Hippocampal formation (tissue), 2 donors: ENCODE measurements at regions not wholly inside any gene's neighbourhood (a gene's known extent, or its start where the extent isn't known, plus 50 kb on each side); places are given as distances from the start of the nearest gene placed in this dataset.

ENCODE experiments used
- DNase-seq, 2 donors: peaks; one replicate each; lab custom pipeline; 2025; lab: John Stamatoyannopoulos, UW

- no peak for DNase-seq
Observed at GRCh38 chr13:21965095-21965494, 294.2 kb downstream of the FGF9 start.

- no peak for DNase-seq
Observed at GRCh38 chr13:21966014-21966413, 295.1 kb downstream of the FGF9 start.

DNA sequence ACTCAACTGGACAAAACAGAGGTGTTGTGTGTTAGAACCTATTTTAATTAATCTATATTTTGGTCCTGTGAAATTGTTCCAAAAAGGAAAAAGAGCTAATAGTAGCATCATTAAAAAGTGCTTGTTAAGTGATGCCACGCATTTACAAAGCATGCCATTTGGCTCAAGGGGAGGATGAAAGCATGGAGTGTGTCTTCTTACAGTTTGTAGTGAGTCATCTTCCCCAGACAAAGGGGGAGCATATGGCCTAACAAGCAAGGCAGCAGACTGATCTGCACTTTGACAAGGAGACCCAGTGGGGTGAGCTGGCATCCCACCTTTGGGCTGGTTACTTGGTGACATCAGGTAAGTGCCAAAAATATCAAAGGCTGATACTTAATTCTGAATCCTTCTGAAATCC lies 297.0 kb downstream of the FGF9 start:
- DNase-seq, result no peak

DNA sequence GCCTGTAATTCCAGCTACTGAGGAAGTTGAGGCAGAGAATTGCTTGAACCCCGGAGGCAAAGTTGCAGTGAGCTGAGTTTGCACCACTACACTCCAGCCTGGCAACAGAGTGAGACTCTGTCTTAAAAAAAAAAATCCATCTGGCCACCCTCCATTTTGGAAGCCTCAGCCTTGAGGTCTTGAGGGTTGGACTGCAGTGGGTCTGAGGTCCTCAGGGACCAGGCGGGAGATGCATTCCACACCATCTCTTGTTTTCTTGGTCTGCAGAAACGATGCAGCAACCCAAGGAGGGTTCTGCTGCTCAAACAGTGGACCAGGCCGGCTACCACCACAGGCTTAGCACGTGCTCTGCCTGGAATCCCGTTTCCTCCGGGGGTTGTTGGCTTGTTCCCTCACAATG lies 299.3 kb downstream of the FGF9 start:
- DNase-seq, result no peak

DNA sequence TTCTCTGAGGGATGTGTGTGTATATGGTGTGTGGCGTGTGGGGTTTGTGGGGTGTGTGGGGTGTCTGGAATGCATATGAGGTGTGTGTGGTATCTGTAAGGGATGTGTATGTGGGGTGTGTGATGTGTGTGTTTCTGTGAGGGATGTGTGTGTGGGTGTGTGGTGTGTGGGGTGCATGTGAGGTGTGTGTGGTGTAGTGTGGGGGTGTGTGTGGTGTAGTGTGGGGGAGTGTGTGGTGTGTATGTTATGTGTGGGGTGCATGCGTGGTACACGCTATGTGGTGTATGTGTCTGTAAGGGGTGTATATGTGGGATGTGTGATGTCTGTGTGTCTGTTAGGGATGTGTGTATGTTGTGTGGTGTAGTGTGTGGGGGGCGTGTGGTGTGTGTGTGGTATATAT lies 300.0 kb downstream of the FGF9 start:
- no peak for DNase-seq

- no peak for DNase-seq
Observed at GRCh38 chr13:21971662-21972621, 301.1 kb downstream of the FGF9 start.

DNA sequence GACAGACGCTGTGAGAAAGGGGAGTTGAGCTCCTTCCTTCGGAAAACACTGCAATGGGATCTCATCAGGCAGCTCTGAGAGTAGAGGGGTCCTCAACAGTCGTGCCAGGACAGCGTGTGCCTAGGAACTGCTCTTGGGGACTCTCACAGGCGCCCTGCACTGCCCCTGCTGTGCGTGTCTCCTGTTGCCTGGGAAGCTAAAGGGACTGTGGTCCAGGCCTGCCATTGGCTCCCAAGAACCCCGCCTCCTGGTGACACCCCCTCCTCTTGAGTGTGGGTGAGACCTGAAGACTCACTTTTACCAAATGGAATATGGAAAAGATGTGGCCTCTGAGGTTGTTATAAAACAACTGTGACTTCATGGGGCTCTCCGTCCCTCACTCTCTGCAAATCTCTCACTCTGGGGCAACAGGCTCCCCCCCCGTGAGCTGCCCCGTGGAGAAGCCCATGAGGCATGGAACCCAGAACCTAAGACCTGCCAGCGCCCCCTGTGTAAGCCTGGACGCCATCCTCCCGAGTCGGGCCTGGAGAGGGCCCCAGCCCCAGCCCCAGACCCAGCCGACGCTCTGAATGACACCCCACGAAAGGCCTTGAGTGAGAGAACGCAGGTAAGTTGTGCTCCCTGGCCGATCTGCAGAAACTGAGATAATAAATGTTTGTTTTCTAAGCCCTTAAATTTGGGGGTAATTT lies 302.7 kb downstream of the FGF9 start:
- DNase-seq, result no peak

DNA sequence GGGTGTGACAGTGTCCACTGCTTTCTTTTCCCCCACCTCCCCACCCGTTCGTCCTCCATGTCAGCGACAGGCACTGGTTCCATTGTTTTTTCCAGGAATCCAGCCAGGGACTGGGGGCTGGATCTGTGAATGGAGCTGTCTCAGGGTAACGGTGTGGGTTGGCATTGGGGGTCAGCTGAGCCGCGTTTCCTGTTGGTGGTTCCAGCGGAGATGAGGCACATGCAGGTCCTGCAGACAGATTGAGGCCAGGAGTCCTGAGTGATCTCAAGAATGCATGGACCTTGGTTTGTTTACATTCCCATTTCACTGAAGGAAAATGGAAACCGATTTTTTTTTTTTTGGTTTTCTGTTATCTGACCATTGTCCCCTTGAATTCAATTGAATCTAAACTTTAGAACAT lies 303.9 kb downstream of the FGF9 start:
- DNase-seq, result no peak

GRCh38 chr13:21976159-21976558 lies 305.3 kb downstream of the FGF9 start:
- DNase-seq, result no peak

GRCh38 chr13:21979161-21979806 lies 308.4 kb downstream of the FGF9 start:
- no peak for DNase-seq

DNA sequence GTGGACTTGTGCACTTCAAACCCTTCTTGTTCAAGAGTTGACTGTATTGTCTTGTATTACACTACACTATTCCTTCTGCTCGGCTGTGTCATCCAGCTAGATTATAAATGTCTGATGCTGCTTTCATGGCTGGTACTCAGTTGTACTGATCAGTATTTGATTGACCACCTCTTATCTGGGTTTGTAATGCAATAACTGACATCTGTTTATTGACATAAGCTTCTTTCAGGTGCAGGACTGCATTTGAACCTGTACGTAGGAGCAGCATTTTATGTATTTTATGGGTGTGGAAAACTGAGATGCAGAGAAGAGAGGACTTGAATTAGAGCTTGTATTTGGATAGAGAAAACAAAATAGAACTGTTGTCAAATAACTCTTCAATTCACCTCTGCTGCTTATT lies 309.2 kb downstream of the FGF9 start:
- DNase-seq, result no peak

- no peak for DNase-seq
Observed at GRCh38 chr13:21984156-21984555, 313.3 kb downstream of the FGF9 start.

DNA sequence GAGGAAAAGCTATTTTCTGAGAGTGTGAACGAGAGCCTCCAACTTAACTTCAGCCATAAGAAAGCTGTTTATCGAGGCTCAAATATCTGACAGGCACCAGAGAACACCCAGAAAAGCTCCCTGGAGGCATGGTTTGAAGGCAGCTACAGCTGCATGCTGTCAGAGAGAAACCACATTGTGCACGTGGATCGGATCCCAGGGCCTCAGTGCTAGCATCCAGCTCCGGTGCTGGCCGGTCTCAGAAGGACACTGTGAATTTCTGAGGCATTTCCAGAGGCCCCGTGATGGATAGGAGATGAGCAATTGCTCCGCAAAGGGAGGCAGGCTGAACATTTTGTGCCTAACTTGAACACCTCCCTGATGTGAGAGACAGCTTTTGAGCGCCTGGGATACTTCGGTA lies 315.7 kb downstream of the FGF9 start:
- DNase-seq, result no peak

GRCh38 chr13:21987793-21988192 lies 316.9 kb downstream of the FGF9 start:
- no peak for DNase-seq

- DNase-seq, result no peak
Observed at GRCh38 chr13:21988624-21989023, 317.8 kb downstream of the FGF9 start.

- no peak for DNase-seq
Observed at GRCh38 chr13:21996049-21996448, 325.2 kb downstream of the FGF9 start.

DNA sequence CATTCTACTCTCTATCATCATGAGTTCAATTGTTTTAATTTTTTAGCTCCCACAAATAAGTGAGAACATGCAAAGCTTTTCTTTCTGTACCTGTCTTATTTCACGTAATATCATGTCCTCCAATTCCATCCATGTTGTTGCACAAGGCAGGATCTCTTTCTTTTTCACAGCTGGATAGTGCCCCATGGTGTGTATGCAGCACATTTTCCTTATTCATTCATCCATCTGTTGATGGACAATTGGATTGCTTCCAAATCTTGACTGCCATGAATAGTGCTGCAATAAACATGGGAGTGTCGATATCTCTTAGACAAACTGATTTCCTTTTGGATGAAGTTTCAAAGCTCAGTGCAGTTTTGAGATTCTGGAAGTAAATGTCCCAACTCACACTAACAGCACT lies 326.9 kb downstream of the FGF9 start:
- DNase-seq, result no peak

- DNase-seq, result no peak
Observed at GRCh38 chr13:21998279-21998990, 327.6 kb downstream of the FGF9 start.

- no peak for DNase-seq
Observed at GRCh38 chr13:21999666-22000065, 328.8 kb downstream of the FGF9 start.

DNA sequence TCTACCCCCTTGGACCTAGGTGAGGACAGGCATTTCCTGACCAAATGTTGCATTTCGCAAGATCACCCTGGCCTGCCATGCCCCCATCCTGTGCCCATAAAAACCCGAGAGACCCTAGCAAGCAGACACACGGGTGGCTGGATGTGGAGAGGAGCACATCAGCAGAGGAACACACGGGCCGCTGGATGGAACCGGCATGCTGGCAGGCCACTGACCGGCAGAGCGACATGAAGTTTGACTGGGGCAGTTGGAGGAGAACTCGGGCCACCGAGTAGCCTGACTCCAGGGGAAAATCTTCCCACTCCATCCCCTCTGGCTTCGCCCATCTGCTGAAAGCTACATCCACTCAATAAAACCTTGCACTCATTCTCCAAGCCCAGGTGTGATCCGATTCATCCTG lies 329.3 kb downstream of the FGF9 start:
- DNase-seq, result no peak

GRCh38 chr13:22001336-22001735 lies 330.5 kb downstream of the FGF9 start:
- DNase-seq, result no peak

DNA sequence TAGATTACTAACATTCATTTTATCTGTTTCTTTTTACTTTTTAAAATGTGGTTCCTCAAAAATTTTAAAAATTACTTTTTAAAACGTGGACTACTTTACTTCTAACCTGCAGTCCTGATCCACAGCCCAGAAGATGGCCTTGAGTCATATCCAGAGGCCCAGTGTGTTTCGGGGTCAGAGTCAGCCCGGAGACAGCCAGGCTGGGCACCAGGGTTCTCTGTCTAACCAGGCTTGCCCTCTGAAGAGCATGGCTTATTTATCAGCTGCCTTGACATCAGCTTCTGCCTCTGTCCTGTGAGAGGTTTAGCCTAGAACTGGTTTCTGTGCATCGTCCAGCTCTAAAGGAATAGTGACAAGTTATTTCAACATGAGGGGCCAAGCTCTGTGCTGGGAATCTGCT lies 332.0 kb downstream of the FGF9 start:
- no peak for DNase-seq
